NCI-H69 (cell line): ENCODE measurements at regions not wholly inside any gene's neighbourhood (a gene's known extent, or its start where the extent isn't known, plus 50 kb on each side); places are given as distances from the start of the nearest gene placed in this dataset.

Experiments used
- DNase-seq: peaks from one replicate; lab custom pipeline; 2025; lab: John Stamatoyannopoulos, UW

DNA sequence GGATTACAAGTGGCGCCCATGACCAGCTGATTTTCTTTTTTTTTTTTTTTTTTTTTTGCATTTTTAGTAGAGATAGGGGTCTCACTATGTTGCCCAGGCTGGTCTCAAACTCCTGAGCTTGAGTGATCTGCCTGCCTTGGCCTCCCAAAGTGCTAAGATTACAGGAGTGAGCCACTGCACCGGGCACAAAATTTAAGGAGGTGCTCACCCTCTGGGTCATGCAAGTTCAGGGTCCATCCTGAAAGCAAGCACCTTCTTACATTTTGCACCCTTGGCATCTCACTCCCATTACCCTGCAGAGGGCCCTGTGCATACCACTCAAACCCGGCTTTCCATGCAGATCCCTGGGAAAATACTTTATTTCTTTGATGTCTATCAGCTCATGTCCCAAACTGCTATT, 95.6 kb upstream of the ADRA1B start:
- DNase-seq, result no peak

GRCh38 chr5:159821461-159821940, 94.8 kb upstream of the ADRA1B start:
- no peak for DNase-seq

GRCh38 chr5:159824188-159825161, 91.8 kb upstream of the ADRA1B start:
- no peak for DNase-seq

GRCh38 chr5:159825551-159826051, 90.7 kb upstream of the ADRA1B start:
- peak; percentile 65 for DNase-seq

DNA sequence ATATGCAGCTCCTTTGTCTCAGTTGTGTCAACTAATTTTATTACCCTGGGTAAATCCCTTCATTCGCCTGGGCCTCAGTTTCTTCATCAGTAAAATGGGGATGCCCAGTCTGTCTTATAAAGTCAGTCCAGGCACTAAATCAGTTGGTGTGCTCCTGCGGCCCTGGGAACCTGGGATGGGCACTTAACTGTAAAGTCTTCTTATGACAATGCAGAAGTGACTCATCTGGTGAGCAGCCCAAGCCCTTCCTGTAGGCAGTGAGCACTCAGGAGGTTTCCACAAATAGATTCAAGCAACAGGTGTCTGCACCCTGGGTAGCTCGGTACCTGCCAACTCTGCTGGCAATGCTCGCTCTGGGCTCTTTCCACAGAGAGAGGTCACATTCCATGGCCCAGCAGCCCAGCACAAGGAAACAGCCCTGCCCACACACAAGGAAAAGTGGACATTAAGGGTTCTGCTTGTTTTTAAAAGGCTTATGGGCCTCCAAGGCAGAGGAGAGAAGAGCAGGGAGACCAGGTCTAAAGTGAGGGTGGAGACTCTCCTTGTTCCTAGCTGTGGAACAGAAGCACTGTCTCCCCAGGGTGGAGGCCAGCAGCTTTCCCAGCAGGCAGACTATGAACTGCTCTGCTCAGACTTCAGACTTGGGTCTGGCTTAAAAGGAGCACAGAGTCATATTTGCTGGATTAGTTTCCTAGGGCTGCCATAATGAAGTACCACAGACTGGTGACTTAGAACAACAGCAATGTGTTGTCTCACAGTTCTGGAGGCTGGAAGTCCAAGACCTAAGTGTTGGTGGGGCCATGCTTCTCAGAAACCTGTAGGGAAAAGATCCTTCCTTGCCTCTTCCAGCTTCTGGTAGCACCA, 89.7 kb upstream of the ADRA1B start:
- DNase-seq, result peak; percentile 83

- no peak for DNase-seq
Observed at GRCh38 chr5:159827861-159828260, 88.4 kb upstream of the ADRA1B start.

DNA sequence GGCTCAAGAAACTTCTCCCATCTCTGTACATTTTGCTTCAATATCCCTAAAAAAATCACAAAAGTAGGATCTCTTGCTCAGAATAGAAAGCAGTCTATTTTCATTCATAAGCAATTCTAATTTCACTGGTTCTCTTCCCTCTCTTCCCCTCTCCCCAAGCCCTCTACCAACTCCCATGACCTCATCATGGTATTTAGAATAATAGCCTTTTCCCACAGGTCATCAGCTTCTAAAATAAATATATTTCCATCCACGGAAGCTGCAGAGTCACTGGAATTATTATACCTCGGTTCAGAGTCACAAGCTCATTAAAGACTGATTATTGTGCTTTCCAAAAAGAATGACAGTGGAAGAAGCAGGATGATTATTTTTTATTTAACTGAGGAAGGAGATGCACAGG, 84.2 kb upstream of the ADRA1B start:
- no peak for DNase-seq

GRCh38 chr5:159833088-159833487, 83.2 kb upstream of the ADRA1B start:
- DNase-seq, result no peak

DNA sequence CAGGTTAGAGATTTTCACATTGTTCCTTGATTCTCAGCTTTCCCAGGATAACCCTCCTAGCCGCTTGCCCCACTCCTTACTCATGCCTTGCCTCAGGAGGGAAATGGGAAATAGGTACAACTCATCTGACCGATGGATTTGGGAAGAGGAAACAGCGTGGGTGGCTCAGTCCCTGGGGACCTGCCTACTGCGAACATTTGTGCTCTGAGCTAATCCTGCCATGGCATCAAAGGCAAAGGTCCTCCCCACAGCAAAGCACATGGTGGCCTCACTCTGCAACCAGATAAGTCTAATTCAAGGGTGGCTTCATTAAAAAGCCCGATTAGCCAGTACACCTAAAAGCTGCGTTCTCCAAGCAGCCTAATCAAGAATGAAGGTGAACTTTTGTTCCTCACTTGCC, 82.4 kb upstream of the ADRA1B start:
- DNase-seq, result no peak

DNA sequence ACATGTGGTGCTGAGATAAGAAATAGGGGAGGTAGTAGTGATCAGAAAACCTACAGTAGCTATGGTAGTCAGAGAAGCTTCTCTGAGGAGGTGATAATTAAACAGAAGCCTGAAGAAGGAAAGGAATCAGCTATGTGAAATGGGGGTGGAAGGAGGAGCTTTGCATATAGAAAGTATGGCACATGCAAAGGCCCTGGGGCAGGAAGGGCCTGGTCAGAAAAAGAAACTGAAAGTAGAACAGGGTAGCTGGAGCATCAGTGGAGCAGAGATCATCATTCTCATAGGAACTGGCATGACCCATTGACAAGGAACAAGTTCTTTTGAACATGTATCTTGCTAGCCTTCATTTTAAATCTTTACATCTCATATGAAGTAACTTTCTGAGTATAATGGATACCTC, 80.7 kb upstream of the ADRA1B start:
- DNase-seq, result no peak

- DNase-seq, result no peak
Observed at GRCh38 chr5:159836691-159837090, 79.6 kb upstream of the ADRA1B start.

- DNase-seq, result no peak
Observed at GRCh38 chr5:159837860-159838259, 78.4 kb upstream of the ADRA1B start.

DNA sequence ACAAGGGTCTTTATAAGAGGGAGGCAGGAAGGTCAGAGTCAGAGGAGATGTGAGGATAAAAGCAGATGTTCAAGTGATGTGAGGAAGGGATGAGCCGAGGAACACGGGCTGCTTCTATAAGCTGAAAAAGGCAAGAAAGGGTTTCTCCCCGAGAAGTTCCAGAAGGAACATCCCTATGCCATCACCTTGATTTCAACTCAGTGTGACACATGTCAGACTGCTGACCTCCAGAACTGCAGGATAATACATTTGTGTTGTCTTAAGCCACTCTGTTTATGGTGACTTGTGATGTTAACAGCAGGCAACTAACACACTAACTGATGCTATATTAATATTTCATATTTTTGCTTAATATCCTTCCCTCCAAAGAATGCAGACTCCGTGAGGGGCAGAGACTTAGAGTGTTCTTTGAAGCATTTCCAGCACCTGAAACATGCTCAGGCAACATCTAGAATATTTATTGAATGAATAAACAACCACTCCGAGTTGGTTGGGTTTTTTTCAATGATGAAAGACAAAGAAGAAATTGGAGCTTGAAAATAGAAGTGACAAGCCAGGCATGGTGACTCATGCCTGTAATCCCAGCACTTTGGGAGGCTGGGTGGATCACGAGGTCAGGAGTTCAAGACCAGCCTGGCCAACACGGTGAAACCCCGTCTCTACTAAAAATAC, 77.6 kb upstream of the ADRA1B start:
- no peak for DNase-seq

GRCh38 chr5:159844267-159845121, 71.8 kb upstream of the ADRA1B start:
- no peak for DNase-seq

DNA sequence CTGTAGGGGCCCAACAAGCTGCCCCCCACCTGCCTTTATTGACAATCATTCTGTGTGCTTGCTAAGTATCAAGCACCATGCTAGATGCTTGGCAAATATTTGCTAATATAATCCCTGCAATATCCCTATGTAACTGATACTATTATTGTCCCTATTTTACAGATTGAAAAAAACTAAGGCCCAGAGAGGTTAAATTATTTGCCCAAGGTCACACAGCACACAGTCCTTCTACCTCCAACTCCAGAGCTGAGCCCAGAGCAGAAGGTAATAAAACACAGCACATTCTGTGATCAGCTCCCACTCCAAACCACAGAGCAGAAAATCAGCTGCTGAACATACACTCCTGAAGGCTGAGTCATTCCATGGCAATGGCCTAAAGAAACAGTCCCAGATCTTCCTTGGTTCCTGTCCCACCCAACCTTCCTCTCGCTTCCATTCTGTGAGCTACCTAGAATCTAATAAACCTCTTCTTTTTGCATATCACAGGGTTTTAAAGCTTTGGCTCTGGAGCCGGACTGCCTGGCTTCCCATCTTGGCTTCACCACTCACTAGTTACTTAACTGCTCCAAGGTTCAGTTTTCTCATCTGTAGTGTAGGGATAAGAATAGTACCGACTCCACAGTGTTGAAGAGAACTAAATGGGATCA, 66.7 kb upstream of the ADRA1B start:
- no peak for DNase-seq

- DNase-seq, result no peak
Observed at GRCh38 chr5:159850160-159850559, 66.1 kb upstream of the ADRA1B start.

GRCh38 chr5:159851053-159851452, 65.2 kb upstream of the ADRA1B start:
- no peak for DNase-seq

DNA sequence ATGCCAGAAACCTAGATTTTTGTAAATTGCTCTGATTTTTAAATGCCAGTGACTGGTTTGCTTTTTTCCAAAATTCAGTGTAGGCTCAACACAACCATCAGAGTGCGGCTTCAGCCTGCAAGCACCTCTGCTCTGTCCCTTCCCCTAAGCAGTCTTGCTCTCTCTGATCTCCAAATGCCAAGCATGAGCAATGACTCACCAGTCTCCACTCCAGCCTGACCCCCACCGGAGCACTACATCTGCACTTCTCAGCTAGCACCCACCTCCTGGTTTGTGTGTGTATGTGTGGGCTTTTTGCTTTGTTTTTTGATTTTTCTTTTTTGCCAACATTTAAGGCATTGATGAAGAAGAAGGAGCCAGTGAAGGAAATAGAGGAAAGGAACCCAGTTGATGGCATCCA, 61.4 kb upstream of the ADRA1B start:
- no peak for DNase-seq

- DNase-seq, result no peak
Observed at GRCh38 chr5:159855476-159856191, 60.6 kb upstream of the ADRA1B start.

GRCh38 chr5:159858871-159859270, 57.4 kb upstream of the ADRA1B start:
- DNase-seq, result no peak
